Ishikawa (cell line): ENCODE measurements at regions not wholly inside any gene's neighbourhood (a gene's known extent, or its start where the extent isn't known, plus 50 kb on each side); places are given as distances from the start of the nearest gene placed in this dataset.

Experiments used
- EP300 ChIP-seq: IDR thresholded peaks from 2 replicates; pipeline ENCODE4 v1.6.1; 2012; ENCODE audit warnings: borderline replicate concordance
- MAX ChIP-seq: IDR thresholded peaks from 2 replicates; pipeline ENCODE4 v1.6.1; 2012
- RAD21 ChIP-seq: IDR thresholded peaks from 2 replicates; pipeline ENCODE4 v1.6.1; 2012; ENCODE audit warnings: low read depth
- TAF1 ChIP-seq: IDR thresholded peaks from 2 replicates; pipeline ENCODE4 v1.6.1; 2012; ENCODE audit warnings: low read depth, mild to moderate bottlenecking
- TEAD4 ChIP-seq: IDR thresholded peaks from 2 replicates; pipeline ENCODE4 v1.6.1; 2012

- TF ChIP-seq EP300 (no peak), RAD21 (no peak), TAF1 (no peak), TEAD4 (no peak), MAX (no peak)
Measured at GRCh38 chr12:83390186-83390585, 703.5 kb downstream of the TMTC2 start.
